IPS-NIHi7 (cell line): ENCODE measurements at regions not wholly inside any gene's neighbourhood (a gene's known extent, or its start where the extent isn't known, plus 50 kb on each side); places are given as distances from the start of the nearest gene placed in this dataset.

Experiments
- DNase-seq: peaks from one replicate; pipeline ENCODE4 v3.0.0; 2012; ENCODE audit warnings: mixed read lengths; ENCODE audit errors: extremely low spot score

DNA sequence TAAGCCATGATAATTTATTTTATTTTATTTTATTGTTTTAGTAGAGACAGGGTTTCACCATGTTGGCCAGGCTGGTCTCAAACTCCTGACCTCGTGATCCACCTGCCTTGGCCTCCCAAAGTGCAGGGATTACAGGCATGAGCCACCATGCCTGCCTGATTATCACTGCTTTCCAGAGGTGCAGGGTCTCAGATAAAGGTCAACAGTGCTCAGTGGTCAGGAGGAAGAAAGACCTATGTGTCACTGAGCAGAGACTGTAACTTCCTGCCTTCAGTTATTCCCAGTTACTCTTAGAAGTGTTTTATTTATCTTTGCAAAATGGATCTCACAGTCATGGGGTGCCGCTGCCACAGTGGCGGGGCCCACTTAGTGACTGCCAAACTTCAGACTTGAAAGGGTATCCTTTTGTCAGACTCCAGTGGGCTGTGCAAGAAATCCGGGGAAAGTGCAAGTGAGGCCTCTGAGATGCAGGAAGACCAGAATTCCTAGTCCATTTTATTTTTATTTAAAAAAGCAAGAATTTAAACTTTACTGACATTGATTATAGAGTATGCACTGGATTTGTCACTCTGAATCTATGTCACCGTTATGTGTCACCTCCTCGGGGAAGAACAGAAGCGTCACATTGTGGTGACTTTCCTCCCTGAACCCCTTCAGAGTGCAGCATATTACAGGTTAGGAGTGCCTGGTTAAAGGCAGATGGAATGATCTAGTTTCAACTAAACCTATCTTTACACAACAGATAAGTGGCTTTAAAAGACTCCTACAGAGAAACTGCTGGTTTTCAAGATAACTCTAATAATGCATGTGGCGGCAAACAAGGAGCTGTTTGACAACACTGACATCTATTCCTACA, 59.1 kb upstream of the BICD1 start:
- DNase-seq, result no peak

DNA sequence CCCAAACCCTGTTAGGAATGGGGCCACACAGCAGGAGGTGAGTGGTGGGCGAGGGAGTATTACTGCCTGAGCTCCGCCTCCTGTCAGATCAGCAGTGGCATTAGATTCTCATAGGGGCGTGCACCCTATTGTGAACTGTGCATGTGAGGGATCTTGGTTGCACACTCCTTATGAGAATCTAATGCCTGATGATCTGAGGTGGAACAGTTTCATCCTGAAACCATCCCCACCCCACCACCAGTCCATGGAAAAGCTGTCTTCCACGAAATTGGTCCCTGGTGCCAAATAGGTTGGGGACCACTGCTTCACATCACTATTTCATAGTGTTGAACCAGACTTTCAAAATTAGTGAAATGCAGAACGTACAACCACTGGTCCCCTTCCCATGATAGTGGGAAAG, 57.9 kb upstream of the BICD1 start:
- no peak for DNase-seq

DNA sequence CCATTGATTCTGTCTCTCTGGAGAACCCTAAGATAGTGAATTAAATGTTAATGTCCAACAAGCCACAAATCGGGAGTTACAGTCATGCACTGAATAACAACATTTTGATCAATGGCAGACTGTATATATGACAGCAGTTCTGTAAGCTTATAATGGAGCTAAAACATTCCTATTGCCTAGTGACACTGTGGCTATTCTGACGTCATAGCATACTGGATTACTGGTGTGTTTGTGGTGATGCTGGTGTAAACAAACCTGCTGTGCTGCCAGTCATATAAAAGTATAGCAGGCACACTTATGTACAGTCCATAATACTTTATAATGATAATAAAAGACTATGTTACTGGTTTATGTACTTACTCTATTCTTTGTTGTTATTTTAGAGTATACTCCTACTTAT, 56.7 kb upstream of the BICD1 start:
- no peak for DNase-seq

DNA sequence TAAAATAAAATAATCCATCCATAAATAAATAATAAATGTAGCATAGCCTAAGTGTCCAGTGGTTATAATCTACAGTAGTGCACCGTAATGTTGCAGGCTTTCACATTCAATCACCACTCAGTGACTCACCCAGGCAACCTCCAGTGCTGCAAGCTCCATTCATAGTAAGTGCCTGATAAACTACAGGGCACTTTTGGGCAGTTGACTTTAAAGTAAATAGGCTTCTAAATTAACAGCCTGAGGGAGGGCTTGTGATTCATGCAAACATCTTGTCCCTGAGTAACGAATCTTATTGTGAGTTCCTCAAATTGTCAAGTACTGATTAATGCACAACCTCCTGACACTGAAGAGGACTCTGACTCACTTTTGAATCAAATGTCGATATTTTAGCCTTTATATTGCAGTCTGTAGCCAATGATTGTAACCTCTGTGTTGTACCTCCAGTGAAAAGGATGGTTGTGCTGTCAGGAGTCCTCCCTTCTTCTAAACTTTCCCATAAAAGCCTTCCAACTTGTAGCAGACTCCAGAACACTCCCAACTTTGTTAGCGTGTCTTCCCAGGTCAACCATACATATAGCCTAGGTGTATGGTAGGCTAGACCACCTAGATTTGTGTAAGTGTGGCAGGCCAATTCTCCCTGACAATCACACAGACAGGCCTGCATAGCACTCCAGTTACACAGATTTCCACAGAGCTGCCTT, 55.0 kb upstream of the BICD1 start:
- DNase-seq, result no peak

DNA sequence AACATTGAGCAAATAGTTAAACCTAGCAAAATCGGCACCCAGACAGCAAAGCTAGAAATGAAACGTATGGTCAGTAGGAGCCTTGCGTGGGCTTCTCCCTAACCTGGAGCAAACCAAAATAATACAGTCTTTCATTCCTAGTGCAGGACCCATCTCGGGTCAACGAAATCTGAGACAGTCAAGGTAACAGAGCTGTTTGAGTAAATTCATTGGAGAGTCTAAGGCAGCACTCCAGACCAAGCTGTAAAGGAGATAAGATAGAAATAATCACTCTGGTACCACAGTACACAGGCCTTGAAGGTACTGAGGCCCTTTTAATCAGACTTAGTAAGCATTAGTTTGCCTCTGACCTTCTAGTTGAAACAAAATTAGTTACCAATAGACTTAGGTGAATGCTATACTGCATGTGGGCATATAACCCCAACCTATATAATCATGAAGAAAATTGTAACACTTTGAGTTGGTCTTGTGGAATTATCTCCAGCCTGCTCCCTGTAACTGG, 54.4 kb upstream of the BICD1 start:
- DNase-seq, result no peak

DNA sequence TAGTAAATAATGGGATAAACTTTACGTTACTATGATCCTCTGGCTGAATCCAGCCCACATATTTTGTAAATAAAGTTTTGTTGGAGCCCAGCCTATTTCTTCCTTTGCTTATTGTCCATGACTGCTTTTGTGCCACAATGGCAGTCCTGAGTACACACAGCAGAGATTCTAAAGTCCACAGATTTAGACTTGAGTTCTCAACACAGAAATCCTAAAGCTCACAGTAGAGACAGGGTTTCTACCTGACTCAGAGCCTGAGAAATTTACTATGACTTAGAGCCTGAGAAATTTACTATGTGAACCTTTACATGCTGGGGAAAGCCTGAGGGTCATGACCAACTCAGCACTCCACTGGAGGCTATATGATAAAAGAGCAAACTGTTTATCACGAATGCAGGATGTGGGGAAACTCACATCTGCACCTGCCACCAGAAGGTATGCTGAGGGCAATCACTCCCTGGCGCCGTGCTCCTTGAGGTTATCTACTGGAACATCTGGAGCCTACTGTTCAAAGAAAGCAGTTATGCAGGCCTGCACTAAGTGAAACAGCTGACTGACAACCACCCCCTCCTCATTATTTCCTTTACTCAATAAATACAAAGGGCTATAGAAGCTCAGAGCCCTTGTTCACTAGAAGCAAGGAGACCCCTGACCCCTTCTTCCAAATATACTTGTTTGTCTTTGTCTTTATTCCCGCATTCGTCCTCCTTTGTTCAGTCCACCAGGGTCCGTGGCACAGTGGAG, 52.6 kb upstream of the BICD1 start:
- no peak for DNase-seq
